Fibroblast of lung (primary cell): ENCODE measurements at regions not wholly inside any gene's neighbourhood (a gene's known extent, or its start where the extent isn't known, plus 50 kb on each side); places are given as distances from the start of the nearest gene placed in this dataset.

Source experiments
- DNase-seq, 2 donors: peaks; one replicate each; pipeline versions ENCODE4 v3.0.0 to v3.0.0-alpha.2; 2010; ENCODE audit warnings: low read depth in 2 of 2
- H2AFZ ChIP-seq: 2 replicates; pipeline ENCODE4 v1.5.1; 2012; ENCODE audit warnings: low read length, control low read depth, inconsistent platforms
- H3K27ac ChIP-seq: 2 replicates; pipeline ENCODE4 v1.5.1; 2011; ENCODE audit warnings: low read length, control low read depth; ENCODE audit not compliant: insufficient read depth
- H3K27me3 ChIP-seq: 2 replicates; pipeline ENCODE4 v1.5.1; 2011; ENCODE audit warnings: mild to moderate bottlenecking, low read length; ENCODE audit not compliant: control insufficient read depth, insufficient read depth
- H3K36me3 ChIP-seq: 2 replicates; pipeline ENCODE4 v1.5.1; 2011; ENCODE audit warnings: low read length; ENCODE audit not compliant: control insufficient read depth, insufficient read depth
- H3K4me1 ChIP-seq: 2 replicates; pipeline ENCODE4 v1.5.1; 2011; ENCODE audit warnings: low read length; ENCODE audit not compliant: control insufficient read depth, insufficient read depth; ENCODE audit errors: extremely low read depth
- H3K4me2 ChIP-seq: 2 replicates; pipeline ENCODE4 v1.5.1; 2011; ENCODE audit warnings: low read length, control low read depth; ENCODE audit not compliant: insufficient read depth; ENCODE audit errors: extremely low read depth
- H3K4me3 ChIP-seq, 4 experiments: fragments of 200-600 bp in 1 of 4; sonication (generic) in 1 of 4; replicated peaks in 1 of 4; 2 replicates each; pipeline ENCODE4 v1.5.1; 2011 to 2016; ENCODE audit warnings: low read length in 4 of 4, low read depth in 3 of 4, mild to moderate bottlenecking in 3 of 4, control low read depth in 2 of 4, inconsistent platforms in 1 of 4, mixed read lengths in 1 of 4; ENCODE audit not compliant: insufficient read depth in 1 of 4; ENCODE audit errors: control extremely low read depth in 1 of 4
- H3K79me2 ChIP-seq: 2 replicates; pipeline ENCODE4 v1.5.1; 2012; ENCODE audit warnings: mild to moderate bottlenecking, low read length, inconsistent platforms; ENCODE audit not compliant: control insufficient read depth, insufficient read depth
- H3K9ac ChIP-seq: 2 replicates; pipeline ENCODE4 v1.5.1; 2011; ENCODE audit warnings: mild to moderate bottlenecking, low read length, control low read depth; ENCODE audit not compliant: insufficient read depth
- H3K9me3 ChIP-seq: 2 replicates; pipeline ENCODE4 v1.5.1; 2012; ENCODE audit warnings: low read depth, low read length; ENCODE audit not compliant: control insufficient read depth, insufficient read depth
- H4K20me1 ChIP-seq: 2 replicates; pipeline ENCODE4 v1.5.1; 2011; ENCODE audit warnings: low read length; ENCODE audit not compliant: control insufficient read depth, insufficient read depth; ENCODE audit errors: extremely low read depth
- EZH2 ChIP-seq: IDR thresholded peaks from 2 replicates; pipeline ENCODE4 v1.5.1; 2012; ENCODE audit warnings: low read length, control low read depth, mild to moderate bottlenecking; ENCODE audit errors: missing control alignments
- TF ChIP-seq, protein P1 (sequence below), 2 donors: IDR thresholded peaks in 1 of 2; conservative IDR thresholded peaks in 1 of 2; 1 replicate in 1 of 2; 2 replicates in 1 of 2; pipeline ENCODE4 v1.5.1; 2011 to 2012; ENCODE audit warnings: low read length in 2 of 2, control low read depth in 1 of 2, inconsistent platforms in 1 of 2, low read depth in 1 of 2, mild to moderate bottlenecking in 1 of 2

DNA sequence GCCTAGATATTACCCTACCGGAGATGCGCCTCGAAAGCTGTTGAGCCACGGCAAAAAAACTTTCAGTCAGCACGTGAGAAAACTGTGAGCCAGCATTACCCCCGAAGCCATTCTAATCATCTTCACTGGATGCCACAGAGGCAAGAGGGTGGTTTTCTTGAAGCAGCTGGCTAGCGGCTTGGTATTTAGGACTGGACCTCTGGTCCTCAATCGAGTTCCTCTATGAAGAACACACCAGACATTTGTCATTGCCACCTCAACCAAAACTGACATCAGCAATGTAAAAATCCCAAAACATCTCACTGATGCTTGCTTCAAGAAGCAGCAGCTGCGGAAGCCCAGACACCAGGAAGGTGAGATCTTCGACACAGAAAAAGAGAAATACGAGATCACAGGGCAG lies 52.8 kb upstream of the SLC66A3 start:
- Histone ChIP-seq H3K9ac (no peak overlapping the region), H3K79me2 (no peaks in the 10 kb centered on the region), H3K4me1 (no peaks in the 10 kb centered on the region), H3K27ac (no peak overlapping the region), H3K27me3 (no peaks in the 10 kb centered on the region), H2AFZ (no peak overlapping the region), H3K9me3 (no peaks in the 10 kb centered on the region), H3K4me3 (no peak overlapping the region), H3K4me2 (no peak overlapping the region), H3K36me3 (no peaks in the 10 kb centered on the region), H4K20me1 (no peaks in the 10 kb centered on the region)
- TF ChIP-seq EZH2 = no peak
- TF ChIP-seq, protein P1, sequence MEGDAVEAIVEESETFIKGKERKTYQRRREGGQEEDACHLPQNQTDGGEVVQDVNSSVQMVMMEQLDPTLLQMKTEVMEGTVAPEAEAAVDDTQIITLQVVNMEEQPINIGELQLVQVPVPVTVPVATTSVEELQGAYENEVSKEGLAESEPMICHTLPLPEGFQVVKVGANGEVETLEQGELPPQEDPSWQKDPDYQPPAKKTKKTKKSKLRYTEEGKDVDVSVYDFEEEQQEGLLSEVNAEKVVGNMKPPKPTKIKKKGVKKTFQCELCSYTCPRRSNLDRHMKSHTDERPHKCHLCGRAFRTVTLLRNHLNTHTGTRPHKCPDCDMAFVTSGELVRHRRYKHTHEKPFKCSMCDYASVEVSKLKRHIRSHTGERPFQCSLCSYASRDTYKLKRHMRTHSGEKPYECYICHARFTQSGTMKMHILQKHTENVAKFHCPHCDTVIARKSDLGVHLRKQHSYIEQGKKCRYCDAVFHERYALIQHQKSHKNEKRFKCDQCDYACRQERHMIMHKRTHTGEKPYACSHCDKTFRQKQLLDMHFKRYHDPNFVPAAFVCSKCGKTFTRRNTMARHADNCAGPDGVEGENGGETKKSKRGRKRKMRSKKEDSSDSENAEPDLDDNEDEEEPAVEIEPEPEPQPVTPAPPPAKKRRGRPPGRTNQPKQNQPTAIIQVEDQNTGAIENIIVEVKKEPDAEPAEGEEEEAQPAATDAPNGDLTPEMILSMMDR (conservative IDR thresholded peaks at IDR 0.05 in 1 of 2, IDR thresholded peaks at IDR 0.05 in 1 of 2; ENCODE audit: low read depth in 1 of 2, low read length in 2 of 2) = no peak
- no peak for DNase-seq

DNA sequence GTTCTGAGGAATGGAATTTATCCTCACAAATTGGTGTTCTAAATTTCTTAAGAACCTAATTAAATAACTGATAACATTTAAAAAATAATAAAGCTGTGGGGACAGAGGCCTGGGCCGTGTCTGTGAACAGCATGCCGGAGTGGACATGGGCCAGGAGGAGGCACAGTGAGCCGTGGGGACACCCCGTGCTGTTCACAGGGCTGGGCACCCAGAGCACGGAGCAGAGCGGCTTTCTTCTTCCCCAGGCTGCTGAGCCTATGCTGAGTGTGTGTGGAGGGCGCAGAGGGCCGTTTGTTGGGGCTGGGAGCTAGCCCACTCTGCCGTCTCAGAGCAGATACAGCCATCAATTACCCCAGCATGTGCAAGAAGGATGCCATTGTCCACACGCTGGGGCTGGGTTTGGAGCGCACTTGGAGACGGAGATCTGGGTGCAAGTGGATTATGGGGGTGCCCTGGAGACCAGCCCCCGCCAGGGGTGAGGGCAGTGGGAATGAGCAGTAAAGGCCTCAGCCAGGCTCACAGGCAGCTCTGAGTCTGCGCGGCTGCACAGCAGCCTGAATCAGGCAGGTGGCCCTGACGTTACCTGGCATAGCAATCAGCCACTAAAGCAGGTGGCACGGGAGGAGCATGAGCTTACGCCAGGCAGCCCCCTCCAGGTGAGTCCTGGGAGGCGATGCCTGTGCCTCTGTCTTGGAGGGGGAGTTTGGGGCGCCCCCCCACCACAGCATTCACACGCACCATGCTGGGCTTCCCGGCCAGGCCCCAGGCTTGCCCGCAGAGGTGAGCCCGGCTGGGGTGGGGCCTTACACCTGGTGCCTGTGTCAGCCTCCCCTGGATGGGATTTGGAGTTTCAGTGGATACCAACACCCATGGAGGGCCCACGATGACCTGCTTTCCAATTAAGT lies 52.1 kb upstream of the SLC66A3 start:
- Histone ChIP-seq H3K4me1 (no peaks in the 10 kb centered on the region), H2AFZ (no peak overlapping the region), H3K27ac (no peak overlapping the region), H4K20me1 (no peaks in the 10 kb centered on the region), H3K36me3 (no peaks in the 10 kb centered on the region), H3K9ac (no peak overlapping the region), H3K27me3 (no peaks in the 10 kb centered on the region), H3K4me3 (no peak overlapping the region), H3K4me2 (no peak overlapping the region), H3K9me3 (no peaks in the 10 kb centered on the region), H3K79me2 (no peaks in the 10 kb centered on the region)
- TF ChIP-seq, protein P1 (conservative IDR thresholded peaks at IDR 0.05 in 1 of 2, IDR thresholded peaks at IDR 0.05 in 1 of 2; ENCODE audit: low read depth in 1 of 2, low read length in 2 of 2) = no peak
- TF ChIP-seq EZH2 = no peak
- DNase-seq = no peak

- no peaks in the 10 kb centered on the region for H3K79me2 ChIP-seq
- DNase-seq = no peak
- H2AFZ ChIP-seq = no peak overlapping the region
- H3K9ac ChIP-seq = no peak overlapping the region
- H3K4me1 ChIP-seq = no peaks in the 10 kb centered on the region
- H3K9me3 ChIP-seq = no peaks in the 10 kb centered on the region
- TF ChIP-seq, protein P1 (conservative IDR thresholded peaks at IDR 0.05 in 1 of 2, IDR thresholded peaks at IDR 0.05 in 1 of 2; ENCODE audit: low read depth in 1 of 2, low read length in 2 of 2) = no peak
- no peak for TF ChIP-seq EZH2
- no peaks in the 10 kb centered on the region for H3K36me3 ChIP-seq
- no peak overlapping the region for H3K4me3 ChIP-seq
- no peaks in the 10 kb centered on the region for H4K20me1 ChIP-seq
- no peaks in the 10 kb centered on the region for H3K27me3 ChIP-seq
- H3K4me2 ChIP-seq = no peak overlapping the region
- no peak overlapping the region for H3K27ac ChIP-seq
These were observed 51.1 kb upstream of the SLC66A3 start for GRCh38 chr2:11103984-11104793.
